Right hindlimb (tissue), 1 donor: ENCODE measurements at regions not wholly inside any gene's neighbourhood (a gene's known extent, or its start where the extent isn't known, plus 50 kb on each side); places are given as distances from the start of the nearest gene placed in this dataset.

Experiments used
- DNase-seq: peaks from one replicate; pipeline ENCODE4 v3.0.0-alpha.2; 2018

- DNase-seq, result no peak
These were observed 69.5 kb upstream of the TUSC7 start for GRCh38 chr3:116640109-116640508.

- no peak for DNase-seq
These were observed 66.6 kb upstream of the TUSC7 start for GRCh38 chr3:116643001-116643400.

DNA sequence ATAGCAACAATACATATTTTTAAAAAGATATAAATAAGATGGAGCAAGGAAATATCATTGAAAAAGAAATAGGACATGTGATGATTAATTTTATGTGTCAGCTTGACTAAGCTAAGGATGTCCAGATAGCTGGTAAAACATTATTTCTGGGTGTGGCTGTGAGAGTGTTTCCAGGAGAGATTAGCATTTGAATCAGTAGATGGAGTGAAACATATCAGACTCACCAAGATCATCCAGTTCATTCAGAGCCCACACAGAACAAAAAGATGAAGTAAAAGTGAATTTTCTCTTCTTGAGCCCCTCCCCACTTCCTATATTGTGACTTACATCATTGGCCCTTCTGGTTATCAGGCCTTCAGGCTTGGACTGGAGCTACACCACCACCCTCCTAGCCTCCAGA, 61.6 kb upstream of the TUSC7 start:
- no peak for DNase-seq
